Suprapubic skin (tissue), 4 donors: ENCODE measurements at regions not wholly inside any gene's neighbourhood (a gene's known extent, or its start where the extent isn't known, plus 50 kb on each side); places are given as distances from the start of the nearest gene placed in this dataset.

Source experiments
- DNase-seq, 2 donors: peaks; one replicate each; pipeline ENCODE4 v3.0.0-alpha.2; 2019; ENCODE audit warnings: low spot score in 2 of 2
- H3K27ac ChIP-seq: fragments of 200-600 bp; sonication (generic); one replicate; pipeline ENCODE4 v1.5.1; 2019
- H3K27me3 ChIP-seq: fragments of 200-600 bp; sonication (generic); one replicate; pipeline ENCODE4 v1.5.1; 2019
- H3K36me3 ChIP-seq: fragments of 200-600 bp; sonication (generic); one replicate; pipeline ENCODE4 v1.5.1; 2019
- H3K4me1 ChIP-seq: fragments of 200-600 bp; sonication (generic); one replicate; pipeline ENCODE4 v1.5.1; 2019
- H3K4me3 ChIP-seq: fragments of 200-600 bp; sonication (generic); one replicate; pipeline ENCODE4 v1.5.1; 2019; ENCODE audit warnings: mild to moderate bottlenecking
- H3K9me3 ChIP-seq: fragments of 200-600 bp; sonication (generic); one replicate; pipeline ENCODE4 v1.5.1; 2019
- CTCF ChIP-seq, 2 donors: fragments of 200-600 bp in 1 of 2; fragments of 450-650 bp in 1 of 2; sonication (generic) in 1 of 2; IDR thresholded peaks; one replicate each; pipeline ENCODE4 v1.5.1; 2016 to 2019; ENCODE audit warnings: antibody characterized with exemption in 2 of 2, mild to moderate bottlenecking in 1 of 2, moderate library complexity in 1 of 2
- EP300 ChIP-seq: sonication (generic); formaldehyde crosslinking; IDR thresholded peaks from one replicate; pipeline ENCODE4 v1.6.1; 2017; ENCODE audit warnings: antibody characterized with exemption
- POLR2A ChIP-seq, 2 donors: fragments of 450-650 bp; IDR thresholded peaks; one replicate each; pipeline ENCODE4 v1.6.1; 2017; ENCODE audit warnings: antibody characterized with exemption in 2 of 2, mild to moderate bottlenecking in 2 of 2, moderate library complexity in 2 of 2
- POLR2AphosphoS5 ChIP-seq, 3 donors: sonication (generic); formaldehyde crosslinking; IDR thresholded peaks; one replicate each; pipeline ENCODE4 v1.6.1; 2017; ENCODE audit warnings: antibody characterized with exemption in 3 of 3
- WGBS: methylation state at CpG from one replicate; pipeline ENCODE4 v1.1.5; 2018; 5-methylcytosine and 5-hydroxymethylcytosine counted together

- TF ChIP-seq CTCF (IDR thresholded peaks at IDR 0.05) (no peak), EP300 (no peak), POLR2AphosphoS5 (IDR thresholded peaks at IDR 0.05) (no peak), POLR2A (IDR thresholded peaks at IDR 0.05) (no peak)
- DNase-seq: no peak
- no peak overlapping the region for H3K4me3 ChIP-seq
- H3K27me3 ChIP-seq: no peaks in the 10 kb centered on the region
- no peak overlapping the region for H3K27ac ChIP-seq
- no peaks in the 10 kb centered on the region for H3K4me1 ChIP-seq
- WGBS: 50% methylated on average over 8 of the region's 8 CpGs
- no peaks in the 10 kb centered on the region for H3K36me3 ChIP-seq
- no peaks in the 10 kb centered on the region for H3K9me3 ChIP-seq
Observed at GRCh38 chr12:126952096-126953007, 1314.6 kb upstream of the TMEM132C start.

GRCh38 chr12:126953365-126953889 lies 1313.5 kb upstream of the TMEM132C start:
- Histone ChIP-seq H3K27me3 (no peaks in the 10 kb centered on the region), H3K4me1 (no peaks in the 10 kb centered on the region), H3K9me3 (no peaks in the 10 kb centered on the region), H3K4me3 (no peak overlapping the region), H3K36me3 (no peaks in the 10 kb centered on the region), H3K27ac (no peak overlapping the region)
- TF ChIP-seq POLR2A (IDR thresholded peaks at IDR 0.05) (no peak), POLR2AphosphoS5 (IDR thresholded peaks at IDR 0.05) (no peak), CTCF (IDR thresholded peaks at IDR 0.05) (no peak), EP300 (no peak)
- no peak for DNase-seq
- 61% methylated on average over 7 of the region's 7 CpGs for WGBS

- Histone ChIP-seq H3K4me3 (no peak overlapping the region), H3K36me3 (no peaks in the 10 kb centered on the region), H3K4me1 (no peaks in the 10 kb centered on the region), H3K27me3 (no peaks in the 10 kb centered on the region), H3K27ac (no peak overlapping the region), H3K9me3 (peaks cover 3% of the 10 kb centered on the region)
- 68% methylated on average over 3 of the region's 3 CpGs for WGBS
- TF ChIP-seq EP300 (no peak), POLR2AphosphoS5 (IDR thresholded peaks at IDR 0.05) (no peak), POLR2A (IDR thresholded peaks at IDR 0.05) (no peak), CTCF (IDR thresholded peaks at IDR 0.05) (no peak)
- DNase-seq: no peak
Observed at GRCh38 chr12:126960221-126960620, 1306.7 kb upstream of the TMEM132C start.

- H3K4me3 ChIP-seq: no peak overlapping the region
- no peaks in the 10 kb centered on the region for H3K4me1 ChIP-seq
- TF ChIP-seq POLR2A (IDR thresholded peaks at IDR 0.05) (no peak), POLR2AphosphoS5 (IDR thresholded peaks at IDR 0.05) (no peak), CTCF (IDR thresholded peaks at IDR 0.05) (no peak), EP300 (no peak)
- 60% methylated on average over 1 of the region's 5 CpGs for WGBS
- no peak for DNase-seq
- no peaks in the 10 kb centered on the region for H3K27me3 ChIP-seq
- H3K36me3 ChIP-seq: no peaks in the 10 kb centered on the region
- no peak overlapping the region for H3K27ac ChIP-seq
- peaks cover 3% of the 10 kb centered on the region for H3K9me3 ChIP-seq
Observed at GRCh38 chr12:126960709-126961108, 1306.3 kb upstream of the TMEM132C start.

GRCh38 chr12:126963825-126964224 lies 1303.1 kb upstream of the TMEM132C start:
- Histone ChIP-seq H3K36me3 (no peaks in the 10 kb centered on the region), H3K27me3 (no peaks in the 10 kb centered on the region), H3K27ac (no peak overlapping the region), H3K9me3 (peaks cover 3% of the 10 kb centered on the region), H3K4me3 (no peak overlapping the region), H3K4me1 (no peaks in the 10 kb centered on the region)
- 48% methylated on average over 1 of the region's 1 CpG for WGBS
- TF ChIP-seq CTCF (IDR thresholded peaks at IDR 0.05) (no peak), EP300 (no peak), POLR2AphosphoS5 (IDR thresholded peaks at IDR 0.05) (no peak), POLR2A (IDR thresholded peaks at IDR 0.05) (no peak)
- no peak for DNase-seq
